GM12878 (cell line): ENCODE measurements at regions not wholly inside any gene's neighbourhood (a gene's known extent, or its start where the extent isn't known, plus 50 kb on each side); places are given as distances from the start of the nearest gene placed in this dataset.

Experiments
- ATAC-seq: fragments of 200-7000 bp; cut with Tn5 transposase; 3 replicates; pipeline ENCODE4 v1.9.1; 2020; ENCODE audit warnings: mild to moderate bottlenecking, moderate library complexity
- BruUV-seq: library from RNA; stranded (reverse); fragments of 400-500 nt; replicated peaks from 2 replicates; lab custom pipeline; 2021; lab: Mats Ljungman, UMichigan
- CTCF ChIA-PET: fragments of 300-600 bp; sonication (Branson Sonifier 250); formaldehyde crosslinking; extraction: SDS; loops from one replicate; lab custom pipeline; 2021; ENCODE audit warnings: inconsistent platforms; lab: Yijun Ruan, JAX
- POLR2A ChIA-PET: fragments of 350-600 bp; formaldehyde crosslinking; extraction: SDS; loops from one replicate; lab custom pipeline; 2021; ENCODE audit warnings: inconsistent platforms; lab: Charles Lee
- RAD21 ChIA-PET: fragments of 300-600 bp; sonication (Branson Sonifier 250); formaldehyde crosslinking; loops from one replicate; lab custom pipeline; 2023; ENCODE audit warnings: antibody characterized with exemption; ENCODE audit not compliant: unreplicated experiment; lab: Charles Lee
- SMC1A ChIA-PET: fragments of 300-600 bp; sonication (Branson Sonifier 250); formaldehyde crosslinking; loops from one replicate; lab custom pipeline; 2023; ENCODE audit not compliant: unreplicated experiment, uncharacterized antibody; lab: Charles Lee
- DNase-seq: peaks from one replicate; pipeline ENCODE4 v3.0.0-alpha.2; 2011; ENCODE audit warnings: low read depth, low spot score
- FAIRE-seq: peaks from 3 replicates; lab custom pipeline; 2011; peaks lifted over from hg19 to GRCh38; lab: Jason Lieb, UNC
- H2AFZ ChIP-seq: 2 replicates; pipeline ENCODE4 v1.6.0; 2011; ENCODE audit warnings: low read depth, low read length, control low read depth; ENCODE audit not compliant: control insufficient read depth
- H3K27ac ChIP-seq: 2 replicates; pipeline ENCODE4 v1.5.1; 2011; ENCODE audit warnings: control low read depth; ENCODE audit not compliant: control insufficient read depth, insufficient read depth
- H3K27me3 ChIP-seq, 2 experiments: replicated peaks in 1 of 2; 2 replicates each; pipeline versions ENCODE4 v1.6.0 to v1.6.1; 2011; ENCODE audit warnings: low read length in 1 of 2; ENCODE audit not compliant: control insufficient read depth in 2 of 2, insufficient read depth in 2 of 2
- H3K36me3 ChIP-seq, 2 experiments: 2 replicates each; pipeline ENCODE4 v1.5.1; 2011; ENCODE audit warnings: low read length in 1 of 2; ENCODE audit not compliant: control insufficient read depth in 2 of 2, insufficient read depth in 2 of 2
- H3K4me1 ChIP-seq: 2 replicates; pipeline ENCODE4 v1.6.1; 2011; ENCODE audit warnings: mild to moderate bottlenecking, low read length, moderate library complexity, mixed read lengths; ENCODE audit not compliant: control insufficient read depth, insufficient read depth
- H3K4me2 ChIP-seq: 2 replicates; pipeline ENCODE4 v1.6.0; 2011; ENCODE audit warnings: control low read depth; ENCODE audit not compliant: control insufficient read depth, insufficient read depth
- H3K4me3 ChIP-seq: fragments of 200-600 bp; sonication (generic); 2 replicates; pipeline ENCODE4 v1.5.1; 2016
- H3K79me2 ChIP-seq: 2 replicates; pipeline ENCODE4 v1.6.0; 2011; ENCODE audit warnings: low read length; ENCODE audit not compliant: control insufficient read depth, insufficient read depth
- H3K9ac ChIP-seq: 2 replicates; pipeline ENCODE4 v1.8.0; 2011; ENCODE audit warnings: low read length, control low read depth, mixed read lengths; ENCODE audit not compliant: control insufficient read depth, insufficient read depth
- H3K9me3 ChIP-seq: replicated peaks from 3 replicates; pipeline ENCODE4 v1.5.1; 2011; ENCODE audit warnings: mild to moderate bottlenecking, low read length; ENCODE audit not compliant: control insufficient read depth, insufficient read depth
- H4K20me1 ChIP-seq: 2 replicates; pipeline ENCODE4 v1.6.0; 2011; ENCODE audit not compliant: control insufficient read depth, insufficient read depth
- ASH2L ChIP-seq: fragments of 300-600, 200-600 bp; sonication (generic); IDR thresholded peaks from 2 replicates; pipeline ENCODE4 v1.6.1; 2017; ENCODE audit warnings: low read depth, mild to moderate bottlenecking, borderline replicate concordance
- ATF2 ChIP-seq: IDR thresholded peaks from 2 replicates; pipeline ENCODE4 v1.6.1; 2012; ENCODE audit warnings: low read length, inconsistent platforms
- CREB1 ChIP-seq: IDR thresholded peaks from 2 replicates; pipeline ENCODE4 v1.6.1; 2012; ENCODE audit warnings: low read depth, mild to moderate bottlenecking, inconsistent platforms
- CREM ChIP-seq: IDR thresholded peaks from 2 replicates; pipeline ENCODE4 v1.6.1; 2014; ENCODE audit warnings: antibody characterized with exemption, low read depth
- E4F1 ChIP-seq: fragments of 450-650 bp; IDR thresholded peaks from 2 replicates; pipeline ENCODE4 v1.6.1; 2018; ENCODE audit warnings: borderline replicate concordance, mild to moderate bottlenecking; ENCODE audit not compliant: partially characterized antibody
- ETV6 ChIP-seq, 2 experiments: fragments of 450-650 bp in 1 of 2; IDR thresholded peaks in 1 of 2; conservative IDR thresholded peaks in 1 of 2; 2 replicates each; pipeline ENCODE4 v1.6.1; 2014; ENCODE audit warnings: antibody characterized with exemption in 1 of 2, borderline replicate concordance in 1 of 2, low read depth in 1 of 2, mild to moderate bottlenecking in 1 of 2, moderate library complexity in 1 of 2
- NKRF ChIP-seq: fragments of 450-650 bp; conservative IDR thresholded peaks from 2 replicates; pipeline ENCODE4 v1.6.1; 2017; ENCODE audit warnings: mild to moderate bottlenecking, moderate library complexity
- NR2C2 ChIP-seq: IDR thresholded peaks from 2 replicates; pipeline ENCODE4 v1.6.1; 2011; ENCODE audit warnings: borderline replicate concordance, low read depth; ENCODE audit not compliant: control insufficient read depth, insufficient read length
- RB1 ChIP-seq: fragments of 450-650 bp; formaldehyde crosslinking; IDR thresholded peaks from 2 replicates; pipeline ENCODE4 v1.6.1; 2017; ENCODE audit warnings: mild to moderate bottlenecking, borderline replicate concordance
- YY1 ChIP-seq: IDR thresholded peaks from 2 replicates; pipeline ENCODE4 v1.6.1; 2011; ENCODE audit warnings: low read depth, mild to moderate bottlenecking, low read length
- ZNF207 ChIP-seq: fragments of 450-650 bp; IDR thresholded peaks from 2 replicates; pipeline ENCODE4 v1.6.1; 2014; ENCODE audit warnings: antibody characterized with exemption, mild to moderate bottlenecking, borderline replicate concordance
- ZNF687 ChIP-seq: fragments of 450-650 bp; IDR thresholded peaks from 2 replicates; pipeline ENCODE4 v1.6.1; 2017; ENCODE audit warnings: mild to moderate bottlenecking, moderate library complexity
- whole genome bisulfite sequencing: methylation state at CpG from one replicate; pipeline ENCODE4 v1.1.6; 2016; ENCODE audit warnings: low lambda C conversion rate; ENCODE audit not compliant: insufficient replicate concordance, insufficient coverage; ENCODE audit errors: missing lambda C conversion rate; 5-methylcytosine and 5-hydroxymethylcytosine counted together
- in situ Hi-C: fragments of 300-500 bp; cut with MboI; formaldehyde crosslinking; loops from 9 replicates; pipeline ENCODE4 v1.14.3; 2018; ENCODE audit warnings: mixed read lengths
- intact Hi-C: fragments of 100-400 bp; cut with micrococcal nuclease; formaldehyde crosslinking; loops from one replicate; pipeline ENCODE4 v1.14.2; 2022; ENCODE audit not compliant: unreplicated experiment

- POLR2A ChIA-PET = no interaction called here
- CTCF ChIA-PET = no interaction called here
- Histone ChIP-seq H3K36me3 (no peaks in the 10 kb centered on the region), H3K27ac (no peak overlapping the region), H3K4me1 (no peaks in the 10 kb centered on the region), H3K79me2 (no peaks in the 10 kb centered on the region), H3K9ac (no peak overlapping the region), H2AFZ (no peak overlapping the region), H3K27me3 (no peaks in the 10 kb centered on the region; a peak in 1 of 4 replicates), H3K9me3 (no peaks in the 10 kb centered on the region; the same call in 2 of the 3 replicates), H3K4me3 (no peak overlapping the region), H4K20me1 (no peaks in the 10 kb centered on the region), H3K4me2 (no peak overlapping the region)
- TF ChIP-seq RB1 (no peak), CREB1 (no peak), ASH2L (no peak), YY1 (no peak), ZNF687 (no peak), NR2C2 (no peak), NKRF (no peak), ATF2 (no peak), E4F1 (no peak), ETV6 (conservative IDR thresholded peaks at IDR 0.05 in 1 of 2, IDR thresholded peaks at IDR 0.05 in 1 of 2; ENCODE audit: borderline replicate concordance in 1 of 2, low read depth in 1 of 2) (no peak), ZNF207 (no peak), CREM (no peak)
- 32% methylated on average over 12 of the region's 12 CpGs for WGBS
- no peak for ATAC-seq
- DNase-seq = no peak
- SMC1A ChIA-PET = no interaction called here
- in situ Hi-C loops = no loop called here
- no TSS peak for BruUV-seq
- intact Hi-C loops = no loop called here
- RAD21 ChIA-PET = no interaction called here
- no peak for FAIRE-seq
Measured at GRCh38 chr7:1342090-1342640, 109.5 kb downstream of the UNCX start.
